ENCODE measurements at regions not wholly inside any gene's neighbourhood (a gene's known extent, or its start where the extent isn't known, plus 50 kb on each side); places are given as distances from the start of the nearest gene placed in this dataset.

- H3K27ac ChIP-seq (ENCODE audit: control insufficient read depth, insufficient read depth, low read length): no peak overlapping the region
- peaks cover 34% of the 10 kb centered on the region for H3K4me1 ChIP-seq (ENCODE audit: control insufficient read depth, extremely low read depth, insufficient read depth, low read length)
- no peak overlapping the region for H3K9ac ChIP-seq (ENCODE audit: control insufficient read depth, extremely low read depth, insufficient read depth, low read length)
- H2AFZ ChIP-seq (ENCODE audit: control insufficient read depth, low read length): peak overlapping the region; percentile 81
- no peaks in the 10 kb centered on the region for H3K9me1 ChIP-seq (ENCODE audit: control insufficient read depth, extremely low read depth, insufficient read depth, low read length)
- DNase-seq (ENCODE audit: low read depth, low spot score): no peak
- H3K9me3 ChIP-seq (ENCODE audit: control insufficient read depth, low read depth, low read length): no peaks in the 10 kb centered on the region
- no peak overlapping the region for H3K4me3 ChIP-seq (ENCODE audit: control insufficient read depth in 2 of 3, extremely low read depth in 1 of 3, insufficient read depth in 2 of 3, low read depth in 1 of 3, low read length in 3 of 3)
- dilution Hi-C loops (cut with MboI; ENCODE audit: extremely low pct_ligation_motif_present, low sequenced_read_pairs): no loop called here
- FAIRE-seq: no peak
- no peaks in the 10 kb centered on the region for H3K79me2 ChIP-seq (ENCODE audit: control insufficient read depth, insufficient read depth, low read length)
- H3K36me3 ChIP-seq (ENCODE audit: control insufficient read depth in 2 of 2, extremely low read depth in 1 of 2, insufficient read depth in 2 of 2, low read length in 2 of 2): no peaks in the 10 kb centered on the region
- no peaks in the 10 kb centered on the region for H3K27me3 ChIP-seq (ENCODE audit: control insufficient read depth, extremely low read depth, insufficient read depth, low read length)
- no peaks in the 10 kb centered on the region for H4K20me1 ChIP-seq (ENCODE audit: control insufficient read depth, extremely low read depth, insufficient read depth, low read length)
- TF ChIP-seq EZH2 (IDR thresholded peaks at IDR 0.05; ENCODE audit: low read length) (no peak), CTCF (optimal IDR thresholded peaks at IDR 0.05 in 1 of 3, IDR thresholded peaks at IDR 0.05 in 1 of 3, conservative IDR thresholded peaks at IDR 0.05 in 1 of 3; ENCODE audit: extremely low read depth in 1 of 3, insufficient read depth in 2 of 3, low read length in 3 of 3) (no peak)
- peak overlapping the region; percentile 29 for H3K4me2 ChIP-seq (ENCODE audit: control insufficient read depth, extremely low read depth, insufficient read depth, low read depth, low read length)
Observed at GRCh38 chr12:46516238-46516932, 143.8 kb upstream of the SLC38A2 start.

GRCh38 chr12:46515829-46516228 is 143.3 kb upstream of the SLC38A2 start:
- H3K4me1 ChIP-seq (ENCODE audit: control insufficient read depth, extremely low read depth, insufficient read depth, low read length): peaks cover 34% of the 10 kb centered on the region
- dilution Hi-C loops (cut with MboI; ENCODE audit: extremely low pct_ligation_motif_present, low sequenced_read_pairs): no loop called here
- H3K27me3 ChIP-seq (ENCODE audit: control insufficient read depth, extremely low read depth, insufficient read depth, low read length): no peaks in the 10 kb centered on the region
- H3K9me3 ChIP-seq (ENCODE audit: control insufficient read depth, low read depth, low read length): no peaks in the 10 kb centered on the region
- H2AFZ ChIP-seq (ENCODE audit: control insufficient read depth, low read length): no peak overlapping the region
- no peak for FAIRE-seq
- H3K4me3 ChIP-seq (ENCODE audit: control insufficient read depth in 2 of 3, extremely low read depth in 1 of 3, insufficient read depth in 2 of 3, low read depth in 1 of 3, low read length in 3 of 3): no peak overlapping the region
- no peak overlapping the region for H3K4me2 ChIP-seq (ENCODE audit: control insufficient read depth, extremely low read depth, insufficient read depth, low read depth, low read length)
- no peaks in the 10 kb centered on the region for H3K36me3 ChIP-seq (ENCODE audit: control insufficient read depth in 2 of 2, extremely low read depth in 1 of 2, insufficient read depth in 2 of 2, low read length in 2 of 2)
- H3K27ac ChIP-seq (ENCODE audit: control insufficient read depth, insufficient read depth, low read length): no peak overlapping the region
- H3K79me2 ChIP-seq (ENCODE audit: control insufficient read depth, insufficient read depth, low read length): no peaks in the 10 kb centered on the region
- H3K9ac ChIP-seq (ENCODE audit: control insufficient read depth, extremely low read depth, insufficient read depth, low read length): no peak overlapping the region
- no peak for TF ChIP-seq CTCF (optimal IDR thresholded peaks at IDR 0.05 in 1 of 3, IDR thresholded peaks at IDR 0.05 in 1 of 3, conservative IDR thresholded peaks at IDR 0.05 in 1 of 3; ENCODE audit: extremely low read depth in 1 of 3, insufficient read depth in 2 of 3, low read length in 3 of 3)
- TF ChIP-seq EZH2 (IDR thresholded peaks at IDR 0.05; ENCODE audit: low read length): no peak
- no peaks in the 10 kb centered on the region for H4K20me1 ChIP-seq (ENCODE audit: control insufficient read depth, extremely low read depth, insufficient read depth, low read length)
- no peaks in the 10 kb centered on the region for H3K9me1 ChIP-seq (ENCODE audit: control insufficient read depth, extremely low read depth, insufficient read depth, low read length)
- DNase-seq (ENCODE audit: low read depth, low spot score): no peak

All from keratinocyte (primary cell).